OCI-LY1 (cell line): ENCODE measurements at regions not wholly inside any gene's neighbourhood (a gene's known extent, or its start where the extent isn't known, plus 50 kb on each side); places are given as distances from the start of the nearest gene placed in this dataset.

Experiments used
- EZH2 ChIP-seq: fragments of 200-600 bp; sonication (generic), shearing (Covaris generic); IDR thresholded peaks from 2 replicates; pipeline ENCODE4 v1.8.0; 2017; ENCODE audit warnings: borderline replicate concordance, mixed run types, mild to moderate bottlenecking, antibody characterized with exemption, low read length, moderate library complexity, mixed read lengths
- TF ChIP-seq, protein P1 (sequence below): fragments of 200-600 bp; sonication (generic), shearing (Covaris generic); IDR thresholded peaks from 2 replicates; pipeline ENCODE4 v1.5.1; 2017; ENCODE audit warnings: mild to moderate bottlenecking, antibody characterized with exemption, low read length, moderate library complexity, mixed read lengths

- TF ChIP-seq EZH2, result no peak
- TF ChIP-seq, protein P1, sequence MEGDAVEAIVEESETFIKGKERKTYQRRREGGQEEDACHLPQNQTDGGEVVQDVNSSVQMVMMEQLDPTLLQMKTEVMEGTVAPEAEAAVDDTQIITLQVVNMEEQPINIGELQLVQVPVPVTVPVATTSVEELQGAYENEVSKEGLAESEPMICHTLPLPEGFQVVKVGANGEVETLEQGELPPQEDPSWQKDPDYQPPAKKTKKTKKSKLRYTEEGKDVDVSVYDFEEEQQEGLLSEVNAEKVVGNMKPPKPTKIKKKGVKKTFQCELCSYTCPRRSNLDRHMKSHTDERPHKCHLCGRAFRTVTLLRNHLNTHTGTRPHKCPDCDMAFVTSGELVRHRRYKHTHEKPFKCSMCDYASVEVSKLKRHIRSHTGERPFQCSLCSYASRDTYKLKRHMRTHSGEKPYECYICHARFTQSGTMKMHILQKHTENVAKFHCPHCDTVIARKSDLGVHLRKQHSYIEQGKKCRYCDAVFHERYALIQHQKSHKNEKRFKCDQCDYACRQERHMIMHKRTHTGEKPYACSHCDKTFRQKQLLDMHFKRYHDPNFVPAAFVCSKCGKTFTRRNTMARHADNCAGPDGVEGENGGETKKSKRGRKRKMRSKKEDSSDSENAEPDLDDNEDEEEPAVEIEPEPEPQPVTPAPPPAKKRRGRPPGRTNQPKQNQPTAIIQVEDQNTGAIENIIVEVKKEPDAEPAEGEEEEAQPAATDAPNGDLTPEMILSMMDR, result no peak
These were observed 121.5 kb downstream of the ISOC1 start for GRCh38 chr5:129216001-129216400.
